H9 (cell line): ENCODE measurements at regions not wholly inside any gene's neighbourhood (a gene's known extent, or its start where the extent isn't known, plus 50 kb on each side); places are given as distances from the start of the nearest gene placed in this dataset.

Experiments
- DNase-seq: peaks from one replicate; pipeline ENCODE4 v3.0.0-alpha.2; 2017
- H2AFZ ChIP-seq: one replicate; pipeline ENCODE4 v1.6.1; 2013; ENCODE audit warnings: mild to moderate bottlenecking, low read length, control low read depth, moderate library complexity
- H2AK5ac ChIP-seq: 2 replicates; pipeline ENCODE4 v1.6.1; 2013; ENCODE audit warnings: low read length, control low read depth, mixed read lengths; ENCODE audit not compliant: insufficient read length
- H2BK120ac ChIP-seq: one replicate; pipeline ENCODE4 v1.6.1; 2013; ENCODE audit warnings: low read depth, mild to moderate bottlenecking, low read length, control low read depth, inconsistent platforms; ENCODE audit not compliant: poor library complexity, severe bottlenecking
- H2BK12ac ChIP-seq: 2 replicates; pipeline ENCODE4 v1.6.1; 2013; ENCODE audit warnings: low read length, control low read depth, mixed read lengths, low read depth; ENCODE audit not compliant: insufficient read length
- H2BK15ac ChIP-seq: 2 replicates; pipeline ENCODE4 v1.6.1; 2013; ENCODE audit warnings: low read depth, low read length, control low read depth
- H2BK20ac ChIP-seq: one replicate; pipeline ENCODE4 v1.6.1; 2013; ENCODE audit warnings: low read depth, mild to moderate bottlenecking, low read length, control low read depth, inconsistent platforms; ENCODE audit not compliant: poor library complexity, severe bottlenecking
- H2BK5ac ChIP-seq: 2 replicates; pipeline ENCODE4 v1.6.1; 2013; ENCODE audit warnings: low read length, control low read depth, mixed read lengths; ENCODE audit not compliant: insufficient read length
- H3K14ac ChIP-seq: 2 replicates; pipeline ENCODE4 v1.6.1; 2013; ENCODE audit warnings: low read length, control low read depth; ENCODE audit not compliant: insufficient read depth
- H3K18ac ChIP-seq: 2 replicates; pipeline ENCODE4 v1.6.1; 2013; ENCODE audit warnings: low read depth, mild to moderate bottlenecking, mixed read lengths, low read length, control low read depth; ENCODE audit not compliant: insufficient read length
- H3K23ac ChIP-seq: 2 replicates; pipeline ENCODE4 v1.6.1; 2013; ENCODE audit warnings: low read length, control low read depth, mixed read lengths, low read depth; ENCODE audit not compliant: insufficient read length
- H3K23me2 ChIP-seq: 2 replicates; pipeline ENCODE4 v1.6.1; 2013; ENCODE audit warnings: low read depth, mild to moderate bottlenecking, mixed read lengths, low read length, control low read depth; ENCODE audit not compliant: insufficient read length, poor library complexity, severe bottlenecking
- H3K27ac ChIP-seq: 2 replicates; pipeline ENCODE4 v1.5.1; 2013; ENCODE audit warnings: low read length, control low read depth, mixed read lengths, low read depth; ENCODE audit not compliant: insufficient read length
- H3K27me3 ChIP-seq: 2 replicates; pipeline ENCODE4 v1.6.1; 2013; ENCODE audit warnings: low read length, control low read depth, inconsistent platforms; ENCODE audit not compliant: insufficient read depth
- H3K4ac ChIP-seq: 2 replicates; pipeline ENCODE4 v1.6.1; 2013; ENCODE audit warnings: low read depth, mild to moderate bottlenecking, control low read depth, inconsistent platforms, low read length, moderate library complexity
- H3K4me1 ChIP-seq: 2 replicates; pipeline ENCODE4 v1.6.1; 2013; ENCODE audit warnings: low read length, control low read depth, inconsistent platforms; ENCODE audit not compliant: insufficient read depth
- H3K4me2 ChIP-seq: 2 replicates; pipeline ENCODE4 v1.6.1; 2013; ENCODE audit warnings: low read length, control low read depth, mixed read lengths; ENCODE audit not compliant: insufficient read length, insufficient read depth
- H3K56ac ChIP-seq: 2 replicates; pipeline ENCODE4 v1.6.1; 2013; ENCODE audit warnings: low read depth, mild to moderate bottlenecking, mixed read lengths, low read length, control low read depth; ENCODE audit not compliant: insufficient read length
- H3K79me1 ChIP-seq: 2 replicates; pipeline ENCODE4 v1.6.1; 2013; ENCODE audit warnings: low read depth, mild to moderate bottlenecking, moderate library complexity, low read length, control low read depth, inconsistent platforms; ENCODE audit not compliant: insufficient read depth, poor library complexity, severe bottlenecking
- H3K79me2 ChIP-seq: 2 replicates; pipeline ENCODE4 v1.6.1; 2013; ENCODE audit warnings: low read length, control low read depth, inconsistent platforms; ENCODE audit not compliant: insufficient read depth
- H3K9ac ChIP-seq: 2 replicates; pipeline ENCODE4 v1.6.1; 2013; ENCODE audit warnings: low read length, control low read depth, mixed read lengths; ENCODE audit not compliant: insufficient read length; ENCODE audit errors: extremely low read depth
- H3K9me3 ChIP-seq: one replicate; pipeline ENCODE4 v1.6.1; 2013; ENCODE audit warnings: low read depth, low read length, inconsistent platforms; ENCODE audit not compliant: control insufficient read depth
- H3T11ph ChIP-seq: one replicate; pipeline ENCODE4 v1.6.1; 2013; ENCODE audit warnings: mild to moderate bottlenecking, low read length, control low read depth, inconsistent platforms
- H4K20me1 ChIP-seq: one replicate; pipeline ENCODE4 v1.6.1; 2013; ENCODE audit not compliant: control insufficient read depth, insufficient read length, insufficient read depth
- H4K5ac ChIP-seq: 2 replicates; pipeline ENCODE4 v1.6.1; 2013; ENCODE audit warnings: low read depth, mild to moderate bottlenecking, mixed read lengths, low read length, control low read depth; ENCODE audit not compliant: insufficient read length
- H4K8ac ChIP-seq: replicated peaks from 2 replicates; pipeline ENCODE4 v1.6.1; 2013; ENCODE audit warnings: low read length, control low read depth, mixed read lengths, low read depth; ENCODE audit not compliant: insufficient read length
- H4K91ac ChIP-seq: 2 replicates; pipeline ENCODE4 v1.6.1; 2013; ENCODE audit warnings: low read depth, mild to moderate bottlenecking, moderate library complexity, mixed read lengths, low read length, control low read depth; ENCODE audit not compliant: insufficient read length
- H3K27ac Mint-ChIP-seq, 3 experiments: 2 replicates in 2 of 3; 3 replicates in 1 of 3; pipeline ENCODE4 v1.8.0; 2020 to 2021; ENCODE audit warnings: mixed read lengths in 3 of 3, mild to moderate bottlenecking in 1 of 3, moderate library complexity in 1 of 3
- H3K27me3 Mint-ChIP-seq: 2 replicates; pipeline ENCODE4 v1.8.0; 2021; ENCODE audit warnings: low read depth, mild to moderate bottlenecking, moderate library complexity, mixed read lengths
- H3K36me3 Mint-ChIP-seq, 3 experiments: 2 replicates in 2 of 3; 3 replicates in 1 of 3; pipeline ENCODE4 v1.8.0; 2020 to 2021; ENCODE audit warnings: low read depth in 3 of 3, mixed read lengths in 3 of 3; ENCODE audit not compliant: insufficient read depth in 1 of 3
- H3K4me1 Mint-ChIP-seq, 2 experiments: 2 replicates each; pipeline ENCODE4 v1.8.0; 2020; ENCODE audit warnings: mixed read lengths in 2 of 2
- H3K4me3 Mint-ChIP-seq, 2 experiments: 2 replicates in 1 of 2; 3 replicates in 1 of 2; pipeline ENCODE4 v1.8.0; 2020 to 2021; ENCODE audit warnings: mild to moderate bottlenecking in 2 of 2, mixed read lengths in 2 of 2, moderate library complexity in 1 of 2
- H3K9me3 Mint-ChIP-seq, 2 experiments: 2 replicates in 1 of 2; 3 replicates in 1 of 2; pipeline ENCODE4 v1.8.0; 2020; ENCODE audit warnings: mild to moderate bottlenecking in 2 of 2, mixed read lengths in 2 of 2, moderate library complexity in 1 of 2
- WGBS: extraction: QIAGEN DNeasy Blood & Tissue Kit; methylation state at CpG from one replicate; pipeline ENCODE4 v1.1.7; 2013; ENCODE audit warnings: missing lambda C conversion rate, low lambda C conversion rate, mixed read lengths; ENCODE audit not compliant: insufficient read length; ENCODE audit errors: extremely low coverage; 5-methylcytosine and 5-hydroxymethylcytosine counted together
- TF ChIP-seq, protein P1 (sequence below): fragments of 200-600 bp; sonication (generic); conservative IDR thresholded peaks from 3 replicates; pipeline ENCODE4 v1.8.0; 2021; ENCODE audit warnings: antibody characterized with exemption, mild to moderate bottlenecking

DNA sequence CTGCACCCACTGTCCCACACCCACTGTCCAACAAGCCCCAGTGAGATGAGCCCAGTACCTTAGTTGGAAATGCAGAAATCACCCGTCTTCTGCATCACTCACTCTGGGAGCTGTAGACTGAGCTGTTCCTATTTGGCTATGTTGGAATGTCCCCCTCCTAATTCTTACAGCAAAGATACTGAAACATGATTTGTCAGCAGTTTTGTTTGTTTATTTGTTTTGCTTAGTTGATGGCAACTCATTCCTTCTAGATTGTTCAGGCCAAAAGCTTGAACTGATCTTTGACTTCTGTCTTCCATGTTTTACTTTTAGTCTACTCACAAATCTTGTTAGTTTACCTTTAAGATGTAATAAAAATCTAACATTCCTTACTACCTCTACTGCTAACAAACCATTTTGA lies 233.6 kb upstream of the MIS18BP1 start:
- Histone ChIP-seq H2BK120ac (no peak overlapping the region), H4K5ac (no peak overlapping the region), H3K23me2 (no peaks in the 10 kb centered on the region), H3K9ac (no peak overlapping the region), H4K91ac (no peak overlapping the region), H3K4me2 (no peak overlapping the region), H3K4me1 (no peaks in the 10 kb centered on the region), H2AK5ac (no peak overlapping the region), H3K14ac (no peak overlapping the region), H2BK12ac (no peak overlapping the region), H3K27me3 (no peaks in the 10 kb centered on the region), H2BK5ac (no peak overlapping the region), H3K27ac (no peak overlapping the region), H2BK20ac (no peak overlapping the region), H3K79me2 (no peaks in the 10 kb centered on the region), H3K56ac (no peak overlapping the region), H2AFZ (no peak overlapping the region), H3K9me3 (peaks cover 6% of the 10 kb centered on the region), H3T11ph (no peak overlapping the region), H3K79me1 (no peaks in the 10 kb centered on the region), H4K8ac (no peak overlapping the region), H3K23ac (no peak overlapping the region), H3K18ac (no peak overlapping the region), H4K20me1 (no peaks in the 10 kb centered on the region), H2BK15ac (no peak overlapping the region), H3K4ac (no peak overlapping the region)
- Mint-ChIP-seq H3K4me3 (no peak overlapping the region), H3K27me3 (peaks cover 2% of the 10 kb centered on the region; the same call in 1 of the 2 replicates), H3K9me3 (peaks cover 47 to 53% of the 10 kb centered on the region in 2 experiments), H3K4me1 (no peaks in the 10 kb centered on the region), H3K36me3 (peaks cover 25 to 45% (median 26%) of the 10 kb centered on the region in 3 experiments), H3K27ac (no peak overlapping the region)
- no peak for DNase-seq
- TF ChIP-seq, protein P1, sequence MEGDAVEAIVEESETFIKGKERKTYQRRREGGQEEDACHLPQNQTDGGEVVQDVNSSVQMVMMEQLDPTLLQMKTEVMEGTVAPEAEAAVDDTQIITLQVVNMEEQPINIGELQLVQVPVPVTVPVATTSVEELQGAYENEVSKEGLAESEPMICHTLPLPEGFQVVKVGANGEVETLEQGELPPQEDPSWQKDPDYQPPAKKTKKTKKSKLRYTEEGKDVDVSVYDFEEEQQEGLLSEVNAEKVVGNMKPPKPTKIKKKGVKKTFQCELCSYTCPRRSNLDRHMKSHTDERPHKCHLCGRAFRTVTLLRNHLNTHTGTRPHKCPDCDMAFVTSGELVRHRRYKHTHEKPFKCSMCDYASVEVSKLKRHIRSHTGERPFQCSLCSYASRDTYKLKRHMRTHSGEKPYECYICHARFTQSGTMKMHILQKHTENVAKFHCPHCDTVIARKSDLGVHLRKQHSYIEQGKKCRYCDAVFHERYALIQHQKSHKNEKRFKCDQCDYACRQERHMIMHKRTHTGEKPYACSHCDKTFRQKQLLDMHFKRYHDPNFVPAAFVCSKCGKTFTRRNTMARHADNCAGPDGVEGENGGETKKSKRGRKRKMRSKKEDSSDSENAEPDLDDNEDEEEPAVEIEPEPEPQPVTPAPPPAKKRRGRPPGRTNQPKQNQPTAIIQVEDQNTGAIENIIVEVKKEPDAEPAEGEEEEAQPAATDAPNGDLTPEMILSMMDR: no peak
- no CpG with 5 or more reads among the region's 1 CpG for WGBS
